GM21515 (cell line): ENCODE measurements at regions not wholly inside any gene's neighbourhood (a gene's known extent, or its start where the extent isn't known, plus 50 kb on each side); places are given as distances from the start of the nearest gene placed in this dataset.
"Not testable (repeated sequence)": the region's sequence is repeated elsewhere in the genome, so short reads cannot be mapped to it uniquely, and the experiment has no call there.

Source experiments
- ATAC-seq: cut with Tn5 transposase; IDR thresholded peaks from one replicate; pipeline ENCODE4 v1.9.1; 2021; ENCODE audit not compliant: unreplicated experiment

GRCh38 chr18:73563901-73564472 lies 583.6 kb downstream of the FBXO15 start:
- ATAC-seq = no peak

- no peak for ATAC-seq
Observed at GRCh38 chr18:73563345-73563744, 584.3 kb downstream of the FBXO15 start.

GRCh38 chr18:73556904-73557303 lies 590.7 kb downstream of the FBXO15 start:
- ATAC-seq = no peak

- ATAC-seq = no peak
Observed at GRCh38 chr18:73552171-73552570, 595.5 kb downstream of the FBXO15 start.

GRCh38 chr18:73551211-73551610 lies 596.4 kb downstream of the FBXO15 start:
- no peak for ATAC-seq

GRCh38 chr18:73549236-73549635 lies 598.4 kb downstream of the FBXO15 start:
- no peak for ATAC-seq

GRCh38 chr18:73545472-73545871 lies 602.2 kb downstream of the FBXO15 start:
- ATAC-seq = no peak

- no peak for ATAC-seq
Observed at GRCh38 chr18:73544617-73545016, 603.0 kb downstream of the FBXO15 start.

GRCh38 chr18:73544032-73544431 lies 603.6 kb downstream of the FBXO15 start:
- no peak for ATAC-seq

GRCh38 chr18:73535990-73536389 lies 611.6 kb downstream of the FBXO15 start:
- ATAC-seq = no peak

GRCh38 chr18:73535189-73535588 lies 612.4 kb downstream of the FBXO15 start:
- no peak for ATAC-seq

GRCh38 chr18:73531601-73532000 lies 616.0 kb downstream of the FBXO15 start:
- ATAC-seq = no peak

- no peak for ATAC-seq
Observed at GRCh38 chr18:73528066-73528465, 619.6 kb downstream of the FBXO15 start.

- ATAC-seq = no peak
Observed at GRCh38 chr18:73520229-73520628, 627.4 kb downstream of the FBXO15 start.

- ATAC-seq = not testable (repeated sequence)
Observed at GRCh38 chr18:73516056-73516455, 631.6 kb downstream of the FBXO15 start.

- ATAC-seq = no peak
Observed at GRCh38 chr18:73514449-73514848, 633.2 kb downstream of the FBXO15 start.

GRCh38 chr18:73511771-73512503 lies 635.7 kb downstream of the FBXO15 start:
- ATAC-seq = no peak

- no peak for ATAC-seq
Observed at GRCh38 chr18:73509460-73509859, 638.2 kb downstream of the FBXO15 start.

- ATAC-seq = no peak
Observed at GRCh38 chr18:73503326-73503725, 635.5 kb upstream of the NETO1 start.

- ATAC-seq = no peak
Observed at GRCh38 chr18:73487966-73488365, 620.2 kb upstream of the NETO1 start.

GRCh38 chr18:73485166-73485565 lies 617.4 kb upstream of the NETO1 start:
- no peak for ATAC-seq

GRCh38 chr18:73482901-73483300 lies 615.1 kb upstream of the NETO1 start:
- ATAC-seq = no peak

GRCh38 chr18:73479477-73479876 lies 611.7 kb upstream of the NETO1 start:
- no peak for ATAC-seq
